ENCODE measurements at regions not wholly inside any gene's neighbourhood (a gene's known extent, or its start where the extent isn't known, plus 50 kb on each side); places are given as distances from the start of the nearest gene placed in this dataset.

DNA sequence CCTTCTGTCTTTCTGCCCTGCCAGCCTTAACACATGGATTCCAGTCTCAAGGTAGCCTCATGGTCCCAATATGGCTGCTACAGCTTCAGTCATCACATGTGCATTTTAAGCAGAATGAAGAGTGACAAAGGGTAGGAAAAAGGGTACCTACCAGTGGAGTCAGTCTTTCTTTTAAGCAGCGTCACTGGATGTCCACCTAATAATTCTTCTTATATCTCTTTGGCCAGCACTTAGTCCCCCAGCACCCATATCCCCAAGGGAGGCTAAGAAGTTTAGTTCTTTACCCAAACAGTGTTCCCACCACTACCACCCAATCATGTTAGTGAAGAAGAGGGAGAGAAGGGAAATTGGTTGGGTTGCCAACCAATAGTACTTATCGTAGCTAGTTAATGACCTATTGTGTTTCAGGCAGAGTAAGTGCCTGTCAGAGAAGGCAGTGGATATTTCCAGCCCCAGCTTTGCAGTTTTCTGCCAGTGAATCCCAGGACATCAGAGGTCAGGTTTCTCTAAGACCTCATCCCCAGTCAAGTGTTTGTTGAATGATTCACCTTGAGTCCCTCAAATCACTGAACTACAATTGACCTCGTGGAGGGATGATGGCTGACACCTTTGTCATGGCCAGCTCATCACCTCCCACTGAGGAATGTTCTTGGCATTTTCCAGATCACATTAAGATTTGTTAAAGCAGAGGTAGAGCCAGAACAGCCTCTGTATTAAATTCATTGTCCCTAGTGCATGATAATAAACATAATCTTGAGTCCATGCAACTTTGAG, 250.9 kb upstream of the CRY1 start:
- ChIA-PET POLR2A (interaction anchor here (0.6 kb wide), 1 partner anchor 651 kb away, joined by 3 read pairs; no protein-coding TSS in a partner anchor), CTCF (ENCODE audit: low intra/inter-chr PET ratio) (no interaction called here)
- Histone ChIP-seq H3K9ac (ENCODE audit: insufficient read depth in 1 of 2, low read depth in 2 of 2, low read length in 2 of 2) (no peak overlapping the region), H3K79me2 (ENCODE audit: control insufficient read depth, insufficient read depth, low read length) (no peaks in the 10 kb centered on the region), H3K27ac (ENCODE audit: extremely low read depth, low read depth, low read length) (no peak overlapping the region), H2AFZ (ENCODE audit: low read depth, low read length) (no peak overlapping the region), H3K9me1 (ENCODE audit: control insufficient read depth, insufficient read depth, low read length) (no peaks in the 10 kb centered on the region), H3K4me2 (ENCODE audit: insufficient read depth, low read length) (no peak overlapping the region), H3K4me3 (no peak overlapping the region), H3K4me1 (replicated peaks in 1 of 2; ENCODE audit: control insufficient read depth in 2 of 2, insufficient read depth in 2 of 2, low read length in 2 of 2) (no peaks in the 10 kb centered on the region), H3K9me3 (replicated peaks; ENCODE audit: control insufficient read depth, insufficient read depth, low read depth, low read length) (no peaks in the 10 kb centered on the region), H3K36me3 (ENCODE audit: control insufficient read depth, insufficient read depth, low read length) (no peaks in the 10 kb centered on the region), H4K20me1 (replicated peaks; ENCODE audit: control insufficient read depth, insufficient read depth, low read length) (no peaks in the 10 kb centered on the region), H3K27me3 (ENCODE audit: control insufficient read depth in 2 of 2, insufficient read depth in 2 of 2, low read length in 2 of 2) (no peaks in the 10 kb centered on the region; a peak in 1 of 5 replicates)
- WGBS (ENCODE audit: insufficient coverage, low coverage, missing lambda C conversion rate): 0% methylated on average over 3 of the region's 3 CpGs
- intact Hi-C loops (cut with micrococcal nuclease): no loop called here
- DNase-seq (ENCODE audit: extremely low read depth in 1 of 4, low spot score in 3 of 4) (no peak), ATAC-seq (no peak), FAIRE-seq (no peak)
- no TSS peak for BruUV-seq (replicated peaks)
- TF ChIP-seq CBFA2T2 (conservative IDR thresholded peaks at IDR 0.05): no peak
- in situ Hi-C loops (cut with MboI): no loop called here

GRCh38 chr12:107347261-107347660, 253.9 kb upstream of the CRY1 start:
- H3K9ac ChIP-seq (ENCODE audit: insufficient read depth in 1 of 2, low read depth in 2 of 2, low read length in 2 of 2): no peak overlapping the region
- no peaks in the 10 kb centered on the region for H3K4me1 ChIP-seq (replicated peaks in 1 of 2; ENCODE audit: control insufficient read depth in 2 of 2, insufficient read depth in 2 of 2, low read length in 2 of 2)

More at GRCh38 chr12:107347261-107347660, 253.9 kb upstream of the CRY1 start:
- Histone ChIP-seq H3K27ac (ENCODE audit: extremely low read depth, low read depth, low read length) (no peak overlapping the region), H4K20me1 (replicated peaks; ENCODE audit: control insufficient read depth, insufficient read depth, low read length) (no peaks in the 10 kb centered on the region; the same call in 1 of the 2 replicates), H3K27me3 (ENCODE audit: control insufficient read depth in 2 of 2, insufficient read depth in 2 of 2, low read length in 2 of 2) (no peaks in the 10 kb centered on the region; a peak in 1 of 5 replicates), H3K36me3 (ENCODE audit: control insufficient read depth, insufficient read depth, low read length) (no peaks in the 10 kb centered on the region), H3K4me2 (ENCODE audit: insufficient read depth, low read length) (no peak overlapping the region), H3K79me2 (ENCODE audit: control insufficient read depth, insufficient read depth, low read length) (no peaks in the 10 kb centered on the region), H3K4me3 (no peak overlapping the region), H3K9me3 (replicated peaks; ENCODE audit: control insufficient read depth, insufficient read depth, low read depth, low read length) (no peaks in the 10 kb centered on the region), H3K9me1 (ENCODE audit: control insufficient read depth, insufficient read depth, low read length) (no peaks in the 10 kb centered on the region), H2AFZ (ENCODE audit: low read depth, low read length) (no peak overlapping the region)
- in situ Hi-C loops (cut with MboI): no loop called here
- DNase-seq (ENCODE audit: extremely low read depth in 1 of 4, low spot score in 3 of 4): no peak
- POLR2A ChIA-PET: no interaction called here
- intact Hi-C loops (cut with micrococcal nuclease): no loop called here
- BruUV-seq (replicated peaks): no TSS peak
- 2% methylated on average over 3 of the region's 3 CpGs for WGBS (ENCODE audit: insufficient coverage, low coverage, missing lambda C conversion rate)
- no peak for TF ChIP-seq ZNF146 (CRISPR knock-in tag; IDR thresholded peaks at IDR 0.05; ENCODE audit: unreplicated experiment)
- CTCF ChIA-PET (ENCODE audit: low intra/inter-chr PET ratio): no interaction called here
- no peak for ATAC-seq
- FAIRE-seq: no peak
